ENCODE measurements at regions not wholly inside any gene's neighbourhood (a gene's known extent, or its start where the extent isn't known, plus 50 kb on each side); places are given as distances from the start of the nearest gene placed in this dataset.

DNA sequence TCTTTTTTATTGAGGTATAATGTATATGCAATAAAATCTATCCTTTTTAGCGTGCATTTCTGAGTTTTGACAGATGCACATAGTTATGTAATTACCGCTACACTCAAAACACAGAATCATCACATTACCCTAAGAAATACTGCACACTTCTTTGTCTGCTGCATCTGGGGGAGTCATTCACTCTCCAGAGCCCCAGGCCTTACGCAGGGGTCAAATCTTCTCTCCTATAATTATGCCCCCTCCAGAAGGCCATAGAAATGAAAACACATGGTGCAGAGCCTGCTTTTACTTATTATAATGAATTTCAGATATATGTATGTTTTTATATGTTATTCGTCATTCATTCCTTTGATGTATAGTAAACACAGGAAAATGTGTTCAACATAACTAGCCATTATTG lies 296.5 kb upstream of the TMEM132C start:
- no peak for TF ChIP-seq ESRRA (IDR thresholded peaks at IDR 0.05; ENCODE audit: low read length)
- TF ChIP-seq SMAD1 (IDR thresholded peaks at IDR 0.05; ENCODE audit: low read depth, partially characterized antibody), result no peak
- TF ChIP-seq POLR2A (IDR thresholded peaks at IDR 0.05; ENCODE audit: low read depth, low read length), result no peak
- TF ChIP-seq, protein P1, sequence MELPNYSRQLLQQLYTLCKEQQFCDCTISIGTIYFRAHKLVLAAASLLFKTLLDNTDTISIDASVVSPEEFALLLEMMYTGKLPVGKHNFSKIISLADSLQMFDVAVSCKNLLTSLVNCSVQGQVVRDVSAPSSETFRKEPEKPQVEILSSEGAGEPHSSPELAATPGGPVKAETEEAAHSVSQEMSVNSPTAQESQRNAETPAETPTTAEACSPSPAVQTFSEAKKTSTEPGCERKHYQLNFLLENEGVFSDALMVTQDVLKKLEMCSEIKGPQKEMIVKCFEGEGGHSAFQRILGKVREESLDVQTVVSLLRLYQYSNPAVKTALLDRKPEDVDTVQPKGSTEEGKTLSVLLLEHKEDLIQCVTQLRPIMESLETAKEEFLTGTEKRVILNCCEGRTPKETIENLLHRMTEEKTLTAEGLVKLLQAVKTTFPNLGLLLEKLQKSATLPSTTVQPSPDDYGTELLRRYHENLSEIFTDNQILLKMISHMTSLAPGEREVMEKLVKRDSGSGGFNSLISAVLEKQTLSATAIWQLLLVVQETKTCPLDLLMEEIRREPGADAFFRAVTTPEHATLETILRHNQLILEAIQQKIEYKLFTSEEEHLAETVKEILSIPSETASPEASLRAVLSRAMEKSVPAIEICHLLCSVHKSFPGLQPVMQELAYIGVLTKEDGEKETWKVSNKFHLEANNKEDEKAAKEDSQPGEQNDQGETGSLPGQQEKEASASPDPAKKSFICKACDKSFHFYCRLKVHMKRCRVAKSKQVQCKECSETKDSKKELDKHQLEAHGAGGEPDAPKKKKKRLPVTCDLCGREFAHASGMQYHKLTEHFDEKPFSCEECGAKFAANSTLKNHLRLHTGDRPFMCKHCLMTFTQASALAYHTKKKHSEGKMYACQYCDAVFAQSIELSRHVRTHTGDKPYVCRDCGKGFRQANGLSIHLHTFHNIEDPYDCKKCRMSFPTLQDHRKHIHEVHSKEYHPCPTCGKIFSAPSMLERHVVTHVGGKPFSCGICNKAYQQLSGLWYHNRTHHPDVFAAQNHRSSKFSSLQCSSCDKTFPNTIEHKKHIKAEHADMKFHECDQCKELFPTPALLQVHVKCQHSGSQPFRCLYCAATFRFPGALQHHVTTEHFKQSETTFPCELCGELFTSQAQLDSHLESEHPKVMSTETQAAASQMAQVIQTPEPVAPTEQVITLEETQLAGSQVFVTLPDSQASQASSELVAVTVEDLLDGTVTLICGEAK (IDR thresholded peaks at IDR 0.05; ENCODE audit: borderline replicate concordance), result no peak
- no peak for TF ChIP-seq HDAC2 (IDR thresholded peaks at IDR 0.05)
